ENCODE measurements at regions not wholly inside any gene's neighbourhood (a gene's known extent, or its start where the extent isn't known, plus 50 kb on each side); places are given as distances from the start of the nearest gene placed in this dataset.

- TF ChIP-seq CTCF (IDR thresholded peaks at IDR 0.05) (no peak), EZH2 (IDR thresholded peaks at IDR 0.05; ENCODE audit: borderline replicate concordance, insufficient read depth, low read depth, low read length, poor library complexity, severe bottlenecking) (no peak)
These were observed 81.0 kb downstream of the CCDC34 start for GRCh38 chr11:27281740-27282590.

Measured in B cell (primary cell).